Kidney (tissue), 13 donors: ENCODE measurements at regions not wholly inside any gene's neighbourhood (a gene's known extent, or its start where the extent isn't known, plus 50 kb on each side); places are given as distances from the start of the nearest gene placed in this dataset.

Experiments used
- DNase-seq, 5 donors: peaks; one replicate each; pipeline ENCODE4 v3.0.0-alpha.2; 2013 to 2020
- FAIRE-seq: peaks from 2 replicates; lab custom pipeline; 2012; peaks lifted over from hg19 to GRCh38; lab: Jason Lieb, UNC
- H3K27ac ChIP-seq, 2 donors: one replicate each; pipeline ENCODE4 v1.7.0; 2013; ENCODE audit warnings: low read depth in 2 of 2, low read length in 2 of 2, inconsistent platforms in 1 of 2
- H3K27me3 ChIP-seq: one replicate; pipeline ENCODE4 v1.7.1; 2013; ENCODE audit warnings: low read length, inconsistent platforms; ENCODE audit not compliant: control insufficient read depth, insufficient read depth
- H3K36me3 ChIP-seq, 3 donors: one replicate each; pipeline versions ENCODE4 v1.7.0 to v1.7.1; 2013; ENCODE audit warnings: low read length in 3 of 3, control low read depth in 1 of 3, inconsistent platforms in 1 of 3; ENCODE audit not compliant: insufficient read depth in 3 of 3, control insufficient read depth in 2 of 3
- H3K4me1 ChIP-seq, 3 donors: one replicate each; pipeline versions ENCODE4 v1.7.0 to v1.7.1; 2013; ENCODE audit warnings: low read length in 3 of 3, inconsistent platforms in 1 of 3, low read depth in 1 of 3; ENCODE audit not compliant: control insufficient read depth in 2 of 3, insufficient read depth in 2 of 3
- H3K4me3 ChIP-seq, 3 donors: one replicate each; pipeline versions ENCODE4 v1.7.0 to v1.8.1; 2013; ENCODE audit warnings: low read length in 3 of 3, control low read depth in 1 of 3, inconsistent platforms in 1 of 3
- H3K9ac ChIP-seq, 3 donors: one replicate each; pipeline versions ENCODE4 v1.7.0 to v1.7.1; 2013; ENCODE audit warnings: low read length in 3 of 3, control low read depth in 1 of 3, inconsistent platforms in 1 of 3
- H3K9me3 ChIP-seq, 3 donors: one replicate each; pipeline versions ENCODE4 v1.7.0 to v1.7.1; 2013; ENCODE audit warnings: low read length in 3 of 3, control low read depth in 1 of 3, inconsistent platforms in 1 of 3; ENCODE audit not compliant: control insufficient read depth in 2 of 3, insufficient read depth in 1 of 3
- intact Hi-C: fragments of 100-400 bp; cut with DNase I; formaldehyde crosslinking; loops from one replicate; pipeline ENCODE4 v1.11.1; 2022
- TF ChIP-seq, protein P1 (sequence below): IDR thresholded peaks from 3 replicates; pipeline ENCODE4 v1.5.1; 2012; ENCODE audit warnings: mild to moderate bottlenecking, moderate library complexity, borderline replicate concordance; ENCODE audit not compliant: insufficient read depth; ENCODE audit errors: extremely low read depth
- donor health status: control.
- donor health status: control.
- donor health status: control.
- donor health status: control.
- donor health status: control.
- donor health status: DM: yes; HTN: yes; CAD: no.
- donor health status: Normal renal cell carcinoma (clear cell type).

GRCh38 chr2:129722306-129723019, 257.0 kb upstream of the RAB6C start:
- Histone ChIP-seq H3K4me3 (no peak overlapping the region), H3K4me1 (no peaks in the 10 kb centered on the region), H3K27ac (no peak overlapping the region), H3K36me3 (no peaks in the 10 kb centered on the region), H3K9ac (no peak overlapping the region), H3K9me3 (no peaks in the 10 kb centered on the region), H3K27me3 (no peaks in the 10 kb centered on the region)
- DNase-seq: peak in 2 of 5 donors; percentile 30 to 35
- FAIRE-seq: no peak
- intact Hi-C loops: no loop called here
- TF ChIP-seq, protein P1, sequence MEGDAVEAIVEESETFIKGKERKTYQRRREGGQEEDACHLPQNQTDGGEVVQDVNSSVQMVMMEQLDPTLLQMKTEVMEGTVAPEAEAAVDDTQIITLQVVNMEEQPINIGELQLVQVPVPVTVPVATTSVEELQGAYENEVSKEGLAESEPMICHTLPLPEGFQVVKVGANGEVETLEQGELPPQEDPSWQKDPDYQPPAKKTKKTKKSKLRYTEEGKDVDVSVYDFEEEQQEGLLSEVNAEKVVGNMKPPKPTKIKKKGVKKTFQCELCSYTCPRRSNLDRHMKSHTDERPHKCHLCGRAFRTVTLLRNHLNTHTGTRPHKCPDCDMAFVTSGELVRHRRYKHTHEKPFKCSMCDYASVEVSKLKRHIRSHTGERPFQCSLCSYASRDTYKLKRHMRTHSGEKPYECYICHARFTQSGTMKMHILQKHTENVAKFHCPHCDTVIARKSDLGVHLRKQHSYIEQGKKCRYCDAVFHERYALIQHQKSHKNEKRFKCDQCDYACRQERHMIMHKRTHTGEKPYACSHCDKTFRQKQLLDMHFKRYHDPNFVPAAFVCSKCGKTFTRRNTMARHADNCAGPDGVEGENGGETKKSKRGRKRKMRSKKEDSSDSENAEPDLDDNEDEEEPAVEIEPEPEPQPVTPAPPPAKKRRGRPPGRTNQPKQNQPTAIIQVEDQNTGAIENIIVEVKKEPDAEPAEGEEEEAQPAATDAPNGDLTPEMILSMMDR: no peak

DNA sequence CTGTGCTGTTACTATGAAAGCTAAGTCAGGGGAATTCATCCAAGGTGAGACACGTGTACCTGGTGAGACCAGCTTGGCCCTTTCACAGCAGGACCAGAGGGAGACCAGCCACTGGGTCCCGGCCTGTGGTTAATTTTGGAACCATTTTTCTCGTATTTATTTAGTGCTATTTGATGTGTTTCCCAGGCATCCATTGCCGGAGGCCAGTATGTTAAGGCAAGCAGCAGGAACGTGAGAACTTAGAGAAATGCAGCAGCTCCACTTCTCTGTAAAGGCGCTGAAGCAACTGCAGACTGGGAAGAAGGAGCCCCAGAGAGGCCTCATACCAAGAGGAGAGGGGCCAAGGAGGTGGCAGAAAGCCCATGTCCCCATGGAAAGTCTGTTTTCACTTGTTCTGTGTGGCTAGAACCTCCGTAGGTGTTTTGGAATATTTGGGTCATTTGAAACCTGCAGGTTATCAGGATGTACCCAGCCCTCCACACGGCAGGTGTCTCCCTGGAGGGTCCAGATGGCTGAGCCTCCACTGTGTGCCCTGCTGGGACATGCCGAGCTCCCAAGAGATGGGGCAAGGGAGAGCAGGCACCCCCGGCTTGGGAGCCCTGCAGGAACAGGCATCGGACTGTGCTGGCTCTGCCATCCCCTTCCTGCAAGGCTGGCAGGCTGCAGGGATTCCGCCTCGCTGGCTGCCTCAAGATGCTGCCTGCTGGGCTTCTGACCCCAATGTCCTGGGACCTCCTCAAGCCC, 256.0 kb upstream of the RAB6C start:
- intact Hi-C loops: no loop called here
- FAIRE-seq: no peak
- H3K27ac ChIP-seq: no peak overlapping the region
- H3K4me1 ChIP-seq: no peaks in the 10 kb centered on the region
- H3K27me3 ChIP-seq: no peaks in the 10 kb centered on the region
- no peak overlapping the region for H3K4me3 ChIP-seq
- no peaks in the 10 kb centered on the region for H3K9me3 ChIP-seq
- H3K36me3 ChIP-seq: no peaks in the 10 kb centered on the region
- peak in 1 of 5 donors; percentile 29 for DNase-seq
- no peak overlapping the region for H3K9ac ChIP-seq
- TF ChIP-seq, protein P1: no peak

DNA sequence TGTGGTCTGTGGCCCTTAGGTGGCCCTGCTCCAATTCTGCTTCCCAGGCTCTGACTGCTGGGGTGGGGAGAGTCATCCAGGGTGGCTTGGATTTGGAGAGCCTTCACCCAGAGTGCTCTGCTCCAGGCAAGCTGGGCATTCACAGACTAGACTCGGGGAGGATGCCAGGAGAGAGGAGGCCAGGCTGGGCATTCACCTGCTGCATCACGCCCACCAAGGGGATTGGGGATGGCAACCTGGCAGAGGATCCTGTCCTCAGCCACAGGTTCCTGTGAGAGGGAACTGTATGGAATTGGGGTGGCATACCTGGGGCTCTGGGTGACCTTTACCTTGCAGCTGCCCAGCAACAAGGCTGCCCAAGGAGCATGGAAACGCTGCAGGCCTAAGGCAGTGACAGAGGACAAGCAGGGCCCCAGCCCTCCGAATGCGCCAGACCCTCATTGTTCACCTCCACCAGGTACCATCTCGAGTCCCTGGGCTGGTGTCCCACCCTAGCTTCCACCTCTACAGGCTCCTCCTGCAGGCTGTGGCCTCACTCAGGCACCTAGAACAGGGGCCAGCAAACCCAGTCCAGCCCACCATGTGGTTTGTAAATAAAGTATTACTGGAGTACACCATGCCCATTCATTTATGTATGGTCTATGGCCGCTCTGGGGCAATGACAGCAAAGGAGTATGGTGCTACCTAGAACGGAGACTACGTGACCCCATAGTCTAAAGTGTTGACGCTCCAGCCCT, 255.3 kb upstream of the RAB6C start:
- H3K27ac ChIP-seq: no peak overlapping the region
- no peak overlapping the region for H3K9ac ChIP-seq
- DNase-seq (no peak), FAIRE-seq (no peak)
- H3K4me3 ChIP-seq: no peak overlapping the region
- intact Hi-C loops: no loop called here
- TF ChIP-seq, protein P1: no peak
- no peaks in the 10 kb centered on the region for H3K4me1 ChIP-seq
- H3K36me3 ChIP-seq: no peaks in the 10 kb centered on the region
- no peaks in the 10 kb centered on the region for H3K27me3 ChIP-seq
- no peaks in the 10 kb centered on the region for H3K9me3 ChIP-seq
